Transverse colon (tissue), 3 donors: ENCODE measurements at regions not wholly inside any gene's neighbourhood (a gene's known extent, or its start where the extent isn't known, plus 50 kb on each side); places are given as distances from the start of the nearest gene placed in this dataset.

Experiments used
- POLR2A ChIP-seq: fragments of 450-650 bp; IDR thresholded peaks from one replicate; pipeline ENCODE4 v1.6.1; 2016; ENCODE audit warnings: antibody characterized with exemption, mild to moderate bottlenecking, moderate library complexity
- POLR2AphosphoS5 ChIP-seq, 3 donors: sonication (generic); formaldehyde crosslinking; IDR thresholded peaks; one replicate each; pipeline ENCODE4 v1.6.1; 2016; ENCODE audit warnings: antibody characterized with exemption in 3 of 3

DNA sequence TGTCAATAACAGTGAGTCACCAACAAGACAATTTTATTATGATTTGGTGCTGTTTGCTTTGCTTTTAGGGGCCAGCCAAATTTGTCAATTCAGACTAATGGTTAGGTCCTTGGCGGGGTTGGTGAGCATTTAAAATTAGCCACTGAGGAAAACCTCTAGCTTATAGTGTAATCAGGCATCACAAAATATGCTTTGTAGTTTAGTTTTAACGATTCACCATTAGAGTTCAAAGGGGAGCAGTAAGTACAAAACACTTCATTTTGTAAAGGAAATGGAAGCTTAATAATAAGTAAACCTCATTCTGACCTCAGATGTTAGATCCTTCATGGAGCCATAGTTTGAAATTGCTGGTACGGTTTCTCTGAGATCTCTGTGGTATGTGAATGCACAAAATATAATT is 218.4 kb upstream of the GOLIM4 start:
- TF ChIP-seq POLR2A: no peak
- TF ChIP-seq POLR2AphosphoS5 (IDR thresholded peaks at IDR 0.05): no peak
